Muscle layer of duodenum (tissue), 2 donors: ENCODE measurements at regions not wholly inside any gene's neighbourhood (a gene's known extent, or its start where the extent isn't known, plus 50 kb on each side); places are given as distances from the start of the nearest gene placed in this dataset.

Experiments used
- H3K27ac ChIP-seq: one replicate; pipeline ENCODE4 v1.7.0; 2013; ENCODE audit warnings: mild to moderate bottlenecking, low read length
- H3K27me3 ChIP-seq: one replicate; pipeline ENCODE4 v1.7.0; 2013; ENCODE audit warnings: low read depth, mild to moderate bottlenecking, control low read depth, low read length
- H3K36me3 ChIP-seq, 2 donors: one replicate each; pipeline ENCODE4 v1.7.0; 2013; ENCODE audit warnings: low read length in 2 of 2, control low read depth in 1 of 2, mild to moderate bottlenecking in 1 of 2; ENCODE audit not compliant: insufficient read depth in 2 of 2, control insufficient read depth in 1 of 2
- H3K4me1 ChIP-seq, 2 donors: one replicate each; pipeline ENCODE4 v1.7.0; 2013; ENCODE audit warnings: low read length in 2 of 2, mild to moderate bottlenecking in 2 of 2, control low read depth in 1 of 2, moderate library complexity in 1 of 2; ENCODE audit not compliant: insufficient read depth in 2 of 2, control insufficient read depth in 1 of 2
- H3K4me3 ChIP-seq, 2 donors: one replicate each; pipeline ENCODE4 v1.7.0; 2013; ENCODE audit warnings: low read length in 2 of 2, low read depth in 1 of 2, mild to moderate bottlenecking in 1 of 2
- H3K9me3 ChIP-seq, 2 donors: one replicate each; pipeline ENCODE4 v1.7.0; 2013; ENCODE audit warnings: low read length in 2 of 2, control low read depth in 1 of 2, mild to moderate bottlenecking in 1 of 2; ENCODE audit not compliant: control insufficient read depth in 1 of 2
- donor health status: healthy.

- no peak overlapping the region for H3K27ac ChIP-seq
- H3K9me3 ChIP-seq, result no peaks in the 10 kb centered on the region
- no peaks in the 10 kb centered on the region for H3K36me3 ChIP-seq
- H3K27me3 ChIP-seq, result no peaks in the 10 kb centered on the region
- H3K4me1 ChIP-seq, result peaks cover 0 to 3% of the 10 kb centered on the region in 2 donors
- no peak overlapping the region for H3K4me3 ChIP-seq
Observed at GRCh38 chr18:40109252-40110049, 1845.6 kb upstream of the PIK3C3 start.

GRCh38 chr18:40108596-40108995, 1846.4 kb upstream of the PIK3C3 start:
- Histone ChIP-seq H3K4me1 (peaks cover 0 to 3% of the 10 kb centered on the region in 2 donors), H3K27me3 (no peaks in the 10 kb centered on the region), H3K4me3 (no peak overlapping the region), H3K9me3 (no peaks in the 10 kb centered on the region), H3K36me3 (no peaks in the 10 kb centered on the region), H3K27ac (no peak overlapping the region)

GRCh38 chr18:40102903-40103302, 1852.1 kb upstream of the PIK3C3 start:
- Histone ChIP-seq H3K9me3 (no peaks in the 10 kb centered on the region), H3K27ac (no peak overlapping the region)

GRCh38 chr18:40099641-40100040, 1855.4 kb upstream of the PIK3C3 start:
- H3K27me3 ChIP-seq, result no peaks in the 10 kb centered on the region
- no peaks in the 10 kb centered on the region for H3K4me1 ChIP-seq
- H3K4me3 ChIP-seq, result no peak overlapping the region
- no peaks in the 10 kb centered on the region for H3K9me3 ChIP-seq
- H3K36me3 ChIP-seq, result no peaks in the 10 kb centered on the region
- H3K27ac ChIP-seq, result no peak overlapping the region

More at GRCh38 chr18:40102903-40103302, 1852.1 kb upstream of the PIK3C3 start:
- Histone ChIP-seq H3K4me3 (no peak overlapping the region), H3K36me3 (no peaks in the 10 kb centered on the region), H3K27me3 (no peaks in the 10 kb centered on the region), H3K4me1 (no peaks in the 10 kb centered on the region)

GRCh38 chr18:40096675-40097074, 1858.4 kb upstream of the PIK3C3 start:
- H3K27me3 ChIP-seq, result no peaks in the 10 kb centered on the region
- no peak overlapping the region for H3K27ac ChIP-seq
- H3K9me3 ChIP-seq, result no peaks in the 10 kb centered on the region
- H3K36me3 ChIP-seq, result no peaks in the 10 kb centered on the region
- no peaks in the 10 kb centered on the region for H3K4me1 ChIP-seq
- no peak overlapping the region for H3K4me3 ChIP-seq

- no peaks in the 10 kb centered on the region for H3K4me1 ChIP-seq
- no peak overlapping the region for H3K27ac ChIP-seq
- no peaks in the 10 kb centered on the region for H3K9me3 ChIP-seq
- H3K4me3 ChIP-seq, result no peak overlapping the region
- no peaks in the 10 kb centered on the region for H3K36me3 ChIP-seq
- no peaks in the 10 kb centered on the region for H3K27me3 ChIP-seq
Observed at GRCh38 chr18:40094441-40094840, 1860.6 kb upstream of the PIK3C3 start.

GRCh38 chr18:40088130-40088529, 1866.9 kb upstream of the PIK3C3 start:
- H3K27me3 ChIP-seq, result no peaks in the 10 kb centered on the region
- H3K4me1 ChIP-seq, result no peaks in the 10 kb centered on the region
- peak overlapping the region; percentile 2 to 23 for H3K4me3 ChIP-seq
- no peaks in the 10 kb centered on the region for H3K9me3 ChIP-seq
- H3K27ac ChIP-seq, result no peak overlapping the region
- no peaks in the 10 kb centered on the region for H3K36me3 ChIP-seq

GRCh38 chr18:40079786-40080185, 1875.2 kb upstream of the PIK3C3 start:
- Histone ChIP-seq H3K4me3 (no peak overlapping the region), H3K9me3 (no peaks in the 10 kb centered on the region), H3K4me1 (no peaks in the 10 kb centered on the region), H3K27ac (no peak overlapping the region), H3K36me3 (no peaks in the 10 kb centered on the region), H3K27me3 (no peaks in the 10 kb centered on the region)

- Histone ChIP-seq H3K36me3 (no peaks in the 10 kb centered on the region), H3K27ac (no peak overlapping the region), H3K4me3 (no peak overlapping the region), H3K9me3 (no peaks in the 10 kb centered on the region), H3K4me1 (no peaks in the 10 kb centered on the region), H3K27me3 (no peaks in the 10 kb centered on the region)
Observed at GRCh38 chr18:40075616-40076015, 1879.4 kb upstream of the PIK3C3 start.

- Histone ChIP-seq H3K27ac (no peak overlapping the region), H3K36me3 (no peaks in the 10 kb centered on the region), H3K4me1 (no peaks in the 10 kb centered on the region), H3K4me3 (no peak overlapping the region), H3K9me3 (peaks cover 0 to 2% of the 10 kb centered on the region in 2 donors), H3K27me3 (no peaks in the 10 kb centered on the region)
Observed at GRCh38 chr18:40072761-40073160, 1882.3 kb upstream of the PIK3C3 start.

- H3K9me3 ChIP-seq, result peaks cover 0 to 2% of the 10 kb centered on the region in 2 donors
- no peak overlapping the region for H3K4me3 ChIP-seq
- H3K4me1 ChIP-seq, result no peaks in the 10 kb centered on the region
- no peaks in the 10 kb centered on the region for H3K36me3 ChIP-seq
- no peaks in the 10 kb centered on the region for H3K27me3 ChIP-seq
- no peak overlapping the region for H3K27ac ChIP-seq
Observed at GRCh38 chr18:40066368-40066767, 1888.7 kb upstream of the PIK3C3 start.

- no peaks in the 10 kb centered on the region for H3K36me3 ChIP-seq
- H3K27ac ChIP-seq, result no peak overlapping the region
- no peak overlapping the region for H3K4me3 ChIP-seq
- H3K4me1 ChIP-seq, result no peaks in the 10 kb centered on the region
- H3K9me3 ChIP-seq, result no peaks in the 10 kb centered on the region
- no peaks in the 10 kb centered on the region for H3K27me3 ChIP-seq
Observed at GRCh38 chr18:40063488-40063887, 1891.5 kb upstream of the PIK3C3 start.
